ENCODE measurements at regions not wholly inside any gene's neighbourhood (a gene's known extent, or its start where the extent isn't known, plus 50 kb on each side); places are given as distances from the start of the nearest gene placed in this dataset.

- TF ChIP-seq, protein P1, sequence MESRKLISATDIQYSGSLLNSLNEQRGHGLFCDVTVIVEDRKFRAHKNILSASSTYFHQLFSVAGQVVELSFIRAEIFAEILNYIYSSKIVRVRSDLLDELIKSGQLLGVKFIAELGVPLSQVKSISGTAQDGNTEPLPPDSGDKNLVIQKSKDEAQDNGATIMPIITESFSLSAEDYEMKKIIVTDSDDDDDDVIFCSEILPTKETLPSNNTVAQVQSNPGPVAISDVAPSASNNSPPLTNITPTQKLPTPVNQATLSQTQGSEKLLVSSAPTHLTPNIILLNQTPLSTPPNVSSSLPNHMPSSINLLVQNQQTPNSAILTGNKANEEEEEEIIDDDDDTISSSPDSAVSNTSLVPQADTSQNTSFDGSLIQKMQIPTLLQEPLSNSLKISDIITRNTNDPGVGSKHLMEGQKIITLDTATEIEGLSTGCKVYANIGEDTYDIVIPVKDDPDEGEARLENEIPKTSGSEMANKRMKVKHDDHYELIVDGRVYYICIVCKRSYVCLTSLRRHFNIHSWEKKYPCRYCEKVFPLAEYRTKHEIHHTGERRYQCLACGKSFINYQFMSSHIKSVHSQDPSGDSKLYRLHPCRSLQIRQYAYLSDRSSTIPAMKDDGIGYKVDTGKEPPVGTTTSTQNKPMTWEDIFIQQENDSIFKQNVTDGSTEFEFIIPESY (IDR thresholded peaks at IDR 0.05; ENCODE audit: borderline replicate concordance, low read depth) = no peak
- TF ChIP-seq SMC3 (IDR thresholded peaks at IDR 0.05; ENCODE audit: low read depth, low read length) (no peak), RAD21 (IDR thresholded peaks at IDR 0.05; ENCODE audit: low read length) (no peak), YY1 (IDR thresholded peaks at IDR 0.05; ENCODE audit: low read depth) (no peak), GATA2 (CRISPR knock-in tag; IDR thresholded peaks at IDR 0.05) (no peak), GABPA (IDR thresholded peaks at IDR 0.05; ENCODE audit: low read depth) (no peak)
- TF ChIP-seq, protein P2, sequence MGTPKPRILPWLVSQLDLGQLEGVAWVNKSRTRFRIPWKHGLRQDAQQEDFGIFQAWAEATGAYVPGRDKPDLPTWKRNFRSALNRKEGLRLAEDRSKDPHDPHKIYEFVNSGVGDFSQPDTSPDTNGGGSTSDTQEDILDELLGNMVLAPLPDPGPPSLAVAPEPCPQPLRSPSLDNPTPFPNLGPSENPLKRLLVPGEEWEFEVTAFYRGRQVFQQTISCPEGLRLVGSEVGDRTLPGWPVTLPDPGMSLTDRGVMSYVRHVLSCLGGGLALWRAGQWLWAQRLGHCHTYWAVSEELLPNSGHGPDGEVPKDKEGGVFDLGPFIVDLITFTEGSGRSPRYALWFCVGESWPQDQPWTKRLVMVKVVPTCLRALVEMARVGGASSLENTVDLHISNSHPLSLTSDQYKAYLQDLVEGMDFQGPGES (IDR thresholded peaks at IDR 0.05; ENCODE audit: low read depth, low read length) = no peak
Measured at GRCh38 chr6:14692208-14692607, 553.7 kb upstream of the JARID2 start (continued).

- CTCF ChIA-PET = no interaction called here
- 0 out of 2 replicates have a peak overlapping the region, but pooled peaks have one; percentile 38 for H2AFZ ChIP-seq (ENCODE audit: low read depth)
Measured at GRCh38 chr6:14693301-14694192, 552.3 kb upstream of the JARID2 start.

DNA sequence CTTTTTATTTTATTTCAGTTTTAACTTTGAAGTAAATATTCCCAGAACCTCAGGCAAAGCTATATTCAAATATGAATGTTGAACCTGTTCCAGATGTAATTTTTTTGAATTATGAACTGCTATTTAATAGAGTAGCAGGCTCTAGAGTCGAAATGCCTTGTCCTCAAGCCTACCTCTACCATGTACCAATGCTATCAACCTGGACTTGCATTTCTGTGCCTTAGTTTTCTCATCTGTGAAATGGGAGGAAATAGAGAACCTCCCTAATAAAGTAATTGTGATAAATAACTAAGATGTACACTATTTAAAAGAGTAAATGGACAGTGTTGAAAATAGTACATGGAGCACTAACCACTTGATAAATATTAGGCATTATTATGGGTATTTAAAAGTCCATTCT lies 551.6 kb upstream of the JARID2 start:
- no peak overlapping the region for H3K4me3 ChIP-seq (ENCODE audit: low read depth in 2 of 2, low read length in 1 of 2)
- POLR2A ChIA-PET = no interaction called here
- H3K36me3 ChIP-seq (replicated peaks in 1 of 2; ENCODE audit: control insufficient read depth in 1 of 2, insufficient read depth in 2 of 2, low read length in 1 of 2) = no peaks in the 10 kb centered on the region
- H2AFZ ChIP-seq (ENCODE audit: low read depth) = no peak overlapping the region
- no peak overlapping the region for H3K9ac ChIP-seq
- no peaks in the 10 kb centered on the region for H3K79me2 ChIP-seq (ENCODE audit: insufficient read depth)
- H3K9me2 ChIP-seq = no peaks in the 10 kb centered on the region
- no peaks in the 10 kb centered on the region for H3F3A ChIP-seq (replicated peaks; ENCODE audit: insufficient read depth)
- H3K27ac ChIP-seq (ENCODE audit: low read depth in 2 of 2, low read length in 1 of 2) = no peak overlapping the region; a peak in 1 of 4 replicates
- H3K9me3 ChIP-seq = no peaks in the 10 kb centered on the region
- no peak for DNase-seq
- CTCF ChIA-PET = no interaction called here
- TF ChIP-seq FOXJ3 (CRISPR knock-in tag; IDR thresholded peaks at IDR 0.05) (no peak), RAD21 (IDR thresholded peaks at IDR 0.05; ENCODE audit: low read length) (no peak)
- TF ChIP-seq, protein P3, sequence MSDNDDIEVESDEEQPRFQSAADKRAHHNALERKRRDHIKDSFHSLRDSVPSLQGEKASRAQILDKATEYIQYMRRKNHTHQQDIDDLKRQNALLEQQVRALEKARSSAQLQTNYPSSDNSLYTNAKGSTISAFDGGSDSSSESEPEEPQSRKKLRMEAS (IDR thresholded peaks at IDR 0.05; ENCODE audit: low read depth) = no peak
- H4K20me1 ChIP-seq (ENCODE audit: insufficient read depth) = no peaks in the 10 kb centered on the region
- WGBS (ENCODE audit: low lambda C conversion rate) = 24% methylated on average over 1 of the region's 1 CpG
- H3K4me1 ChIP-seq (ENCODE audit: control insufficient read depth in 1 of 2, insufficient read depth in 2 of 2, low read depth in 1 of 2, low read length in 1 of 2) = peaks cover 0 to 16% of the 10 kb centered on the region in 2 experiments; a peak in 2 of 4 replicates
- H3K27me3 ChIP-seq (ENCODE audit: insufficient read depth) = no peaks in the 10 kb centered on the region
- H3K4me2 ChIP-seq = no peak overlapping the region

More at GRCh38 chr6:14693301-14694192, 552.3 kb upstream of the JARID2 start:
- Histone ChIP-seq H3K9me3 (no peaks in the 10 kb centered on the region), H3K4me1 (ENCODE audit: control insufficient read depth in 1 of 2, insufficient read depth in 2 of 2, low read depth in 1 of 2, low read length in 1 of 2) (peaks cover 0 to 16% of the 10 kb centered on the region in 2 experiments; a peak in 2 of 4 replicates), H3K36me3 (replicated peaks in 1 of 2; ENCODE audit: control insufficient read depth in 1 of 2, insufficient read depth in 2 of 2, low read length in 1 of 2) (no peaks in the 10 kb centered on the region), H3K27ac (ENCODE audit: low read depth in 2 of 2, low read length in 1 of 2) (peak overlapping the region in 1 of 2 experiments; percentile 50; a peak in 2 of 4 replicates), H3K79me2 (ENCODE audit: insufficient read depth) (no peaks in the 10 kb centered on the region), H3K9me2 (no peaks in the 10 kb centered on the region), H3F3A (replicated peaks; ENCODE audit: insufficient read depth) (no peaks in the 10 kb centered on the region), H3K4me3 (ENCODE audit: low read depth in 2 of 2, low read length in 1 of 2) (no peak overlapping the region), H3K4me2 (no peak overlapping the region), H4K20me1 (ENCODE audit: insufficient read depth) (no peaks in the 10 kb centered on the region), H3K9ac (no peak overlapping the region), H3K27me3 (ENCODE audit: insufficient read depth) (no peaks in the 10 kb centered on the region)
- 59% methylated on average over 10 of the region's 10 CpGs for WGBS (ENCODE audit: low lambda C conversion rate)
- peak; percentile 16 for DNase-seq
- TF ChIP-seq SMC3 (IDR thresholded peaks at IDR 0.05; ENCODE audit: low read depth, low read length) = no peak
- TF ChIP-seq GATA2 (CRISPR knock-in tag; IDR thresholded peaks at IDR 0.05) = peak; percentile 67
- POLR2A ChIA-PET = no interaction called here

Measured in SK-N-SH (cell line).